GM23338 (cell line): ENCODE measurements at regions not wholly inside any gene's neighbourhood (a gene's known extent, or its start where the extent isn't known, plus 50 kb on each side); places are given as distances from the start of the nearest gene placed in this dataset.

Source experiments
- ATAC-seq: fragments of 200-7000 bp; cut with Tn5 transposase; 3 replicates; pipeline ENCODE4 v1.9.1; 2020
- DNase-seq: peaks from one replicate; pipeline ENCODE4 v3.0.0-alpha.2; 2015; ENCODE audit warnings: low spot score
- H2AFZ ChIP-seq: fragments of 200-600 bp; sonication (generic); 2 replicates; pipeline ENCODE4 v1.8.0; 2016; ENCODE audit warnings: antibody characterized with exemption, mild to moderate bottlenecking, moderate library complexity
- H3F3A ChIP-seq: fragments of 200-600 bp; sonication (generic); replicated peaks from 2 replicates; pipeline ENCODE4 v1.8.0; 2017; ENCODE audit warnings: antibody characterized with exemption, mixed run types, low read depth
- H3K27ac ChIP-seq: fragments of 200-600 bp; sonication (generic); 2 replicates; pipeline ENCODE4 v1.6.1; 2016; ENCODE audit warnings: low read depth
- H3K27me3 ChIP-seq: fragments of 200-600 bp; sonication (generic); 2 replicates; pipeline ENCODE4 v1.8.0; 2016; ENCODE audit warnings: mild to moderate bottlenecking, mixed run types, moderate library complexity; ENCODE audit not compliant: insufficient read depth
- H3K36me3 ChIP-seq: fragments of 200-600 bp; sonication (generic); 2 replicates; pipeline ENCODE4 v1.8.0; 2016; ENCODE audit warnings: mild to moderate bottlenecking; ENCODE audit not compliant: insufficient read depth
- H3K4me1 ChIP-seq: fragments of 200-600 bp; sonication (generic); 2 replicates; pipeline ENCODE4 v1.8.0; 2016; ENCODE audit warnings: mild to moderate bottlenecking, moderate library complexity; ENCODE audit not compliant: insufficient read depth
- H3K4me2 ChIP-seq: fragments of 200-600 bp; sonication (generic); 2 replicates; pipeline ENCODE4 v1.7.1; 2017; ENCODE audit warnings: mixed run types
- H3K4me3 ChIP-seq: fragments of 200-600 bp; sonication (generic); 2 replicates; pipeline ENCODE4 v1.6.1; 2016; ENCODE audit warnings: mixed run types
- H3K79me2 ChIP-seq: fragments of 200-600 bp; sonication (generic); replicated peaks from 2 replicates; pipeline ENCODE4 v1.8.0; 2017; ENCODE audit warnings: mild to moderate bottlenecking; ENCODE audit not compliant: insufficient read depth
- H3K9me2 ChIP-seq: fragments of 200-600 bp; sonication (generic); 2 replicates; pipeline ENCODE4 v1.8.0; 2017; ENCODE audit not compliant: insufficient read depth
- H4K20me1 ChIP-seq: fragments of 200-600 bp; sonication (generic); replicated peaks from 2 replicates; pipeline ENCODE4 v1.8.0; 2017; ENCODE audit warnings: mild to moderate bottlenecking; ENCODE audit not compliant: insufficient read depth
- H3K27ac Mint-ChIP-seq: 2 replicates; pipeline ENCODE4 v1.8.0; 2020; ENCODE audit warnings: inconsistent platforms, mild to moderate bottlenecking, moderate library complexity, mixed read lengths
- H3K27me3 Mint-ChIP-seq: 3 replicates; pipeline ENCODE4 v1.8.0; 2022; ENCODE audit warnings: low read depth, mild to moderate bottlenecking, moderate library complexity, mixed read lengths, inconsistent platforms; ENCODE audit not compliant: insufficient read depth, poor library complexity
- H3K36me3 Mint-ChIP-seq: 3 replicates; pipeline ENCODE4 v1.8.0; 2021; ENCODE audit warnings: low read depth, mild to moderate bottlenecking, inconsistent platforms, moderate library complexity, mixed read lengths
- H3K4me1 Mint-ChIP-seq: 3 replicates; pipeline ENCODE4 v1.8.0; 2020; ENCODE audit warnings: mild to moderate bottlenecking, inconsistent platforms, mixed read lengths
- H3K4me3 Mint-ChIP-seq: 3 replicates; pipeline ENCODE4 v1.8.0; 2021; ENCODE audit warnings: moderate library complexity, mild to moderate bottlenecking, inconsistent platforms, mixed read lengths
- H3K9me3 Mint-ChIP-seq: 3 replicates; pipeline ENCODE4 v1.8.0; 2020; ENCODE audit warnings: moderate library complexity, mild to moderate bottlenecking, inconsistent platforms, mixed read lengths
- EZH2phosphoT487 ChIP-seq: fragments of 200-600 bp; sonication (generic); IDR thresholded peaks from one replicate; pipeline ENCODE4 v1.8.1; 2018; ENCODE audit warnings: antibody characterized with exemption; ENCODE audit not compliant: unreplicated experiment
- ZNF114 ChIP-seq: fragments of 250-450 bp; sonication (Bioruptor Pico); IDR thresholded peaks from 2 replicates; pipeline ENCODE4 v1.5.0; 2020; ENCODE audit warnings: mild to moderate bottlenecking, moderate library complexity
- TF ChIP-seq, protein P1 (sequence below): fragments of 250-450 bp; sonication (Bioruptor Pico); IDR thresholded peaks from 2 replicates; pipeline ENCODE4 v1.5.0; 2020; ENCODE audit warnings: mild to moderate bottlenecking, moderate library complexity
- TF ChIP-seq, protein P2 (sequence below): IDR thresholded peaks from one replicate; pipeline ENCODE4 v1.6.1; 2018; ENCODE audit warnings: antibody characterized with exemption; ENCODE audit not compliant: unreplicated experiment

DNA sequence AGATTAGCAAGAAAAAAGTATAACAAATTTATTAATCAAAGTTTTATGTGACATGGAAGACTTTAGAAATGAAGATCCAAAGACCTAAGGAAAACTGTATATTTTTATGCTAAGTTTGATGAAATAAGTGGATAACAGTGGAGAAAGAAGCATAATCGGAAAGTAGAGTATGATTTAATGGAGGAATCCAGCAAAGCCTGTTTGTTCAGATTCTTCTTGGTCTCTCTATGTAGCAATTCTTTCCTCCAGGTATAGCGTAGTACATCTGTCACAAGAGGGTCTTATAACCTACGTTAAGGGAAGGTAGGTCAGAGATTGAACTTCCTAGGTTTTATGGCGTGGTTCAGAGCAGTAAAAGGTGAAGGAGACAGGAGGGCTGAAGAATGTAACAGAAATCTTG lies 600.6 kb upstream of the CHORDC1 start (continued):
- TF ChIP-seq, protein P1, sequence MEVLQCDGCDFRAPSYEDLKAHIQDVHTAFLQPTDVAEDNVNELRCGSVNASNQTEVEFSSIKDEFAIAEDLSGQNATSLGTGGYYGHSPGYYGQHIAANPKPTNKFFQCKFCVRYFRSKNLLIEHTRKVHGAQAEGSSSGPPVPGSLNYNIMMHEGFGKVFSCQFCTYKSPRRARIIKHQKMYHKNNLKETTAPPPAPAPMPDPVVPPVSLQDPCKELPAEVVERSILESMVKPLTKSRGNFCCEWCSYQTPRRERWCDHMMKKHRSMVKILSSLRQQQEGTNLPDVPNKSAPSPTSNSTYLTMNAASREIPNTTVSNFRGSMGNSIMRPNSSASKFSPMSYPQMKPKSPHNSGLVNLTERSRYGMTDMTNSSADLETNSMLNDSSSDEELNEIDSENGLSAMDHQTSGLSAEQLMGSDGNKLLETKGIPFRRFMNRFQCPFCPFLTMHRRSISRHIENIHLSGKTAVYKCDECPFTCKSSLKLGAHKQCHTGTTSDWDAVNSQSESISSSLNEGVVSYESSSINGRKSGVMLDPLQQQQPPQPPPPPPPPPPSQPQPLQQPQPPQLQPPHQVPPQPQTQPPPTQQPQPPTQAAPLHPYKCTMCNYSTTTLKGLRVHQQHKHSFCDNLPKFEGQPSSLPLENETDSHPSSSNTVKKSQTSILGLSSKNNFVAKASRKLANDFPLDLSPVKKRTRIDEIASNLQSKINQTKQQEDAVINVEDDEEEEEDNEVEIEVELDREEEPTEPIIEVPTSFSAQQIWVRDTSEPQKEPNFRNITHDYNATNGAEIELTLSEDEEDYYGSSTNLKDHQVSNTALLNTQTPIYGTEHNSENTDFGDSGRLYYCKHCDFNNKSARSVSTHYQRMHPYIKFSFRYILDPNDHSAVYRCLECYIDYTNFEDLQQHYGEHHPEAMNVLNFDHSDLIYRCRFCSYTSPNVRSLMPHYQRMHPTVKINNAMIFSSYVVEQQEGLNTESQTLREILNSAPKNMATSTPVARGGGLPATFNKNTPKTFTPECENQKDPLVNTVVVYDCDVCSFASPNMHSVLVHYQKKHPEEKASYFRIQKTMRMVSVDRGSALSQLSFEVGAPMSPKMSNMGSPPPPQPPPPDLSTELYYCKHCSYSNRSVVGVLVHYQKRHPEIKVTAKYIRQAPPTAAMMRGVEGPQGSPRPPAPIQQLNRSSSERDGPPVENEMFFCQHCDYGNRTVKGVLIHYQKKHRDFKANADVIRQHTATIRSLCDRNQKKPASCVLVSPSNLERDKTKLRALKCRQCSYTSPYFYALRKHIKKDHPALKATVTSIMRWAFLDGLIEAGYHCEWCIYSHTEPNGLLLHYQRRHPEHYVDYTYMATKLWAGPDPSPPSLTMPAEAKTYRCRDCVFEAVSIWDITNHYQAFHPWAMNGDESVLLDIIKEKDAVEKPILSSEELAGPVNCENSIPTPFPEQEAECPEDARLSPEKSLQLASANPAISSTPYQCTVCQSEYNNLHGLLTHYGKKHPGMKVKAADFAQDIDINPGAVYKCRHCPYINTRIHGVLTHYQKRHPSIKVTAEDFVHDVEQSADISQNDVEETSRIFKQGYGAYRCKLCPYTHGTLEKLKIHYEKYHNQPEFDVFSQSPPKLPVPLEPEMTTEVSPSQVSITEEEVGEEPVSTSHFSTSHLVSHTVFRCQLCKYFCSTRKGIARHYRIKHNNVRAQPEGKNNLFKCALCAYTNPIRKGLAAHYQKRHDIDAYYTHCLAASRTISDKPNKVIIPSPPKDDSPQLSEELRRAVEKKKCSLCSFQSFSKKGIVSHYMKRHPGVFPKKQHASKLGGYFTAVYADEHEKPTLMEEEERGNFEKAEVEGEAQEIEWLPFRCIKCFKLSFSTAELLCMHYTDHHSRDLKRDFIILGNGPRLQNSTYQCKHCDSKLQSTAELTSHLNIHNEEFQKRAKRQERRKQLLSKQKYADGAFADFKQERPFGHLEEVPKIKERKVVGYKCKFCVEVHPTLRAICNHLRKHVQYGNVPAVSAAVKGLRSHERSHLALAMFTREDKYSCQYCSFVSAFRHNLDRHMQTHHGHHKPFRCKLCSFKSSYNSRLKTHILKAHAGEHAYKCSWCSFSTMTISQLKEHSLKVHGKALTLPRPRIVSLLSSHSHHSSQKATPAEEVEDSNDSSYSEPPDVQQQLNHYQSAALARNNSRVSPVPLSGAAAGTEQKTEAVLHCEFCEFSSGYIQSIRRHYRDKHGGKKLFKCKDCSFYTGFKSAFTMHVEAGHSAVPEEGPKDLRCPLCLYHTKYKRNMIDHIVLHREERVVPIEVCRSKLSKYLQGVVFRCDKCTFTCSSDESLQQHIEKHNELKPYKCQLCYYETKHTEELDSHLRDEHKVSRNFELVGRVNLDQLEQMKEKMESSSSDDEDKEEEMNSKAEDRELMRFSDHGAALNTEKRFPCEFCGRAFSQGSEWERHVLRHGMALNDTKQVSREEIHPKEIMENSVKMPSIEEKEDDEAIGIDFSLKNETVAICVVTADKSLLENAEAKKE (CRISPR knock-in tag) = no peak
- no peak for TF ChIP-seq EZH2phosphoT487

DNA sequence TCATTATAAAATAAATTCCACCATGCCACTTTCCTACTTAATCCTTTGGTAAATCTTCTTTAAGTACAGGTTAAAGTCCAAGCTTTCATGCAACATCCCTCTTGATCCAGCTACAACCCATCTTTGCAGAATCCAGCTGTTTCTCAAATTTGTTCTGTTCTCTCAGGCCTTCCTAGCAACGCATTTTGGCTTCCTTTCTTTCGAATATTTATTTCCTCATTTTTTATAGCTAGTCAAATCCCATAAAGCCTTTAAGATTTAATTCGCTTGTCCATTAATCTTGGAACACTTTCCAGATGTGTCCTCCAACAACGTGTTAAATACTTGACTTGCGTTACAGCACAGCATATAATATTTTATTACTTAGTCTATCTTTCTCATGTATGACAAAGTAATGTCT lies 600.1 kb upstream of the CHORDC1 start:
- H2AFZ ChIP-seq = no peak overlapping the region
- H3F3A ChIP-seq = no peaks in the 10 kb centered on the region
- H3K9me2 ChIP-seq = no peaks in the 10 kb centered on the region
- H3K36me3 ChIP-seq = no peaks in the 10 kb centered on the region
- no peak overlapping the region for H3K27ac ChIP-seq
- no peak overlapping the region for H3K27ac Mint-ChIP-seq
- TF ChIP-seq, protein P2, sequence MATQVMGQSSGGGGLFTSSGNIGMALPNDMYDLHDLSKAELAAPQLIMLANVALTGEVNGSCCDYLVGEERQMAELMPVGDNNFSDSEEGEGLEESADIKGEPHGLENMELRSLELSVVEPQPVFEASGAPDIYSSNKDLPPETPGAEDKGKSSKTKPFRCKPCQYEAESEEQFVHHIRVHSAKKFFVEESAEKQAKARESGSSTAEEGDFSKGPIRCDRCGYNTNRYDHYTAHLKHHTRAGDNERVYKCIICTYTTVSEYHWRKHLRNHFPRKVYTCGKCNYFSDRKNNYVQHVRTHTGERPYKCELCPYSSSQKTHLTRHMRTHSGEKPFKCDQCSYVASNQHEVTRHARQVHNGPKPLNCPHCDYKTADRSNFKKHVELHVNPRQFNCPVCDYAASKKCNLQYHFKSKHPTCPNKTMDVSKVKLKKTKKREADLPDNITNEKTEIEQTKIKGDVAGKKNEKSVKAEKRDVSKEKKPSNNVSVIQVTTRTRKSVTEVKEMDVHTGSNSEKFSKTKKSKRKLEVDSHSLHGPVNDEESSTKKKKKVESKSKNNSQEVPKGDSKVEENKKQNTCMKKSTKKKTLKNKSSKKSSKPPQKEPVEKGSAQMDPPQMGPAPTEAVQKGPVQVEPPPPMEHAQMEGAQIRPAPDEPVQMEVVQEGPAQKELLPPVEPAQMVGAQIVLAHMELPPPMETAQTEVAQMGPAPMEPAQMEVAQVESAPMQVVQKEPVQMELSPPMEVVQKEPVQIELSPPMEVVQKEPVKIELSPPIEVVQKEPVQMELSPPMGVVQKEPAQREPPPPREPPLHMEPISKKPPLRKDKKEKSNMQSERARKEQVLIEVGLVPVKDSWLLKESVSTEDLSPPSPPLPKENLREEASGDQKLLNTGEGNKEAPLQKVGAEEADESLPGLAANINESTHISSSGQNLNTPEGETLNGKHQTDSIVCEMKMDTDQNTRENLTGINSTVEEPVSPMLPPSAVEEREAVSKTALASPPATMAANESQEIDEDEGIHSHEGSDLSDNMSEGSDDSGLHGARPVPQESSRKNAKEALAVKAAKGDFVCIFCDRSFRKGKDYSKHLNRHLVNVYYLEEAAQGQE = no peak
- TF ChIP-seq ZNF114 (CRISPR knock-in tag) = no peak
- H3K4me3 ChIP-seq = no peak overlapping the region
- H3K4me2 ChIP-seq = no peak overlapping the region
- H3K27me3 Mint-ChIP-seq = no peaks in the 10 kb centered on the region
- DNase-seq (no peak), ATAC-seq (no peak)
- no peaks in the 10 kb centered on the region for H4K20me1 ChIP-seq
- H3K79me2 ChIP-seq = no peaks in the 10 kb centered on the region
- no peaks in the 10 kb centered on the region for H3K4me1 ChIP-seq
- no peaks in the 10 kb centered on the region for H3K36me3 Mint-ChIP-seq
- no peaks in the 10 kb centered on the region for H3K27me3 ChIP-seq
- no peaks in the 10 kb centered on the region for H3K9me3 Mint-ChIP-seq
- H3K4me1 Mint-ChIP-seq = no peaks in the 10 kb centered on the region
- H3K4me3 Mint-ChIP-seq = no peak overlapping the region
